K562 (cell line): ENCODE measurements at regions not wholly inside any gene's neighbourhood (a gene's known extent, or its start where the extent isn't known, plus 50 kb on each side); places are given as distances from the start of the nearest gene placed in this dataset.

Source experiments
- FOXA3 ChIP-seq, 2 experiments: fragments of 450-650 bp in 1 of 2; sonication (generic) in 1 of 2; formaldehyde crosslinking; IDR thresholded peaks in 1 of 2; conservative IDR thresholded peaks in 1 of 2; 2 replicates each; pipeline versions ENCODE4 v1.4.0 to v1.8.0; 2020 to 2022; ENCODE audit warnings: mild to moderate bottlenecking in 2 of 2, missing genetic modification reagents in 1 of 2
- GABPA ChIP-seq: fragments of 200-800 bp; sonication (Bioruptor generic); conservative IDR thresholded peaks from 2 replicates; pipeline ENCODE4 v1.6.1; 2016; ENCODE audit warnings: low read depth, missing genetic modification characterization, missing compliant biosample characterization
- GABPB2 ChIP-seq: fragments of 250-450 bp; sonication (Bioruptor Pico); conservative IDR thresholded peaks from 2 replicates; pipeline ENCODE4 v1.5.1; 2021; ENCODE audit warnings: mild to moderate bottlenecking
- NFYB ChIP-seq: IDR thresholded peaks from 2 replicates; pipeline ENCODE4 v1.6.1; 2011; ENCODE audit warnings: mild to moderate bottlenecking, moderate library complexity; ENCODE audit not compliant: insufficient read length; ENCODE audit errors: extremely low read depth
- NR2C2 ChIP-seq, 2 experiments: fragments of 200-800 bp in 1 of 2; sonication (Bioruptor generic) in 1 of 2; sonication (generic) in 1 of 2; formaldehyde crosslinking in 1 of 2; IDR thresholded peaks; 2 replicates each; pipeline versions ENCODE4 v1.6.1 to v1.8.0; 2016 to 2022; ENCODE audit warnings: mild to moderate bottlenecking in 1 of 2, missing compliant biosample characterization in 1 of 2, missing genetic modification characterization in 1 of 2, missing genetic modification reagents in 1 of 2
- RBBP5 ChIP-seq: fragments of 200-600 bp; sonication (generic); IDR thresholded peaks from 2 replicates; pipeline ENCODE4 v1.6.1; 2012; ENCODE audit warnings: borderline replicate concordance, mild to moderate bottlenecking, low read length, control low read depth, inconsistent platforms; ENCODE audit not compliant: insufficient read depth, poor library complexity, severe bottlenecking
- ZFP36 ChIP-seq: fragments of 150-350 bp; IDR thresholded peaks from 2 replicates; pipeline ENCODE4 v1.6.1; 2018; ENCODE audit warnings: low read length, low read depth; ENCODE audit not compliant: partially characterized antibody
- ZHX1 ChIP-seq: fragments of 150-350 bp; conservative IDR thresholded peaks from 2 replicates; pipeline ENCODE4 v1.6.1; 2014; ENCODE audit warnings: low read length
- ZNF134 ChIP-seq: fragments of 250-450 bp; sonication (Bioruptor Pico); conservative IDR thresholded peaks from 2 replicates; pipeline ENCODE4 v1.4.0; 2020
- ZNF212 ChIP-seq: fragments of 450-650 bp; formaldehyde crosslinking; IDR thresholded peaks from 2 replicates; pipeline ENCODE4 v1.4.0; 2020; ENCODE audit warnings: mild to moderate bottlenecking
- TF ChIP-seq, protein P1 (sequence below): fragments of 250-450 bp; sonication (Bioruptor Pico); IDR thresholded peaks from 2 replicates; pipeline ENCODE4 v1.5.0; 2021
- TF ChIP-seq, protein P2 (sequence below), 2 experiments: fragments of 450-650 bp in 1 of 2; sonication (generic) in 1 of 2; formaldehyde crosslinking in 1 of 2; IDR thresholded peaks; 2 replicates each; pipeline versions ENCODE4 v1.7.1 to v1.9.0; 2016 to 2022; ENCODE audit warnings: inconsistent platforms in 1 of 2, mild to moderate bottlenecking in 1 of 2, missing genetic modification reagents in 1 of 2

DNA sequence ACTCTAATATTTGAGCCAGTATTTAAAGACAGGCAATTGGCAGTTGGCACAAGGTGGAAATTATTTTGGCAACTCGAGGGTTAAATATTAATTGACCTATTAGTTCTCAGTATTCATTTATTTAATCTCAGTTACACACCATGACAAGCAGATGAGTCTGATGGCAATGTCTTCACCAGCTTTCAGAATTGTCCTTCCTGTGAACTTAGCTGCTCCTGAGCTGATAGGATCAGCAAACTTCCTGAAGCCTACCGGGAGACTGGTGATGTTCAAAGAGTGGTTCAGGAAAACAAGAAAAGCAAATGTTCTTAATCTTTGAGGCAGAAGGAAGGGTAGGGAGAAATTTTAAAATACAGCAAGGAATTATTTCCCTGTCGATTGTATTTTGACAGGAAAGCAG, 522.2 kb downstream of the SOX2 start (continued):
- TF ChIP-seq ZFP36 (no peak), RBBP5 (no peak), ZNF212 (CRISPR knock-in tag) (no peak), FOXA3 (CRISPR knock-in tag; conservative IDR thresholded peaks at IDR 0.05 in 1 of 2, IDR thresholded peaks at IDR 0.05 in 1 of 2) (peak in 1 of 2 experiments; percentile 92; a peak in 2 of 4 replicates), NFYB (no peak), NR2C2 (CRISPR knock-in tag; IDR thresholded peaks at IDR 0.05) (no peak), NR2C2 (tag; IDR thresholded peaks at IDR 0.05) (0 out of 2 replicates have a peak, but pooled peaks have one; percentile 23), GABPB2 (no peak), ZHX1 (no peak), ZNF134 (CRISPR knock-in tag) (no peak), GABPA (tag) (peak; percentile 56)
- TF ChIP-seq, protein P1, sequence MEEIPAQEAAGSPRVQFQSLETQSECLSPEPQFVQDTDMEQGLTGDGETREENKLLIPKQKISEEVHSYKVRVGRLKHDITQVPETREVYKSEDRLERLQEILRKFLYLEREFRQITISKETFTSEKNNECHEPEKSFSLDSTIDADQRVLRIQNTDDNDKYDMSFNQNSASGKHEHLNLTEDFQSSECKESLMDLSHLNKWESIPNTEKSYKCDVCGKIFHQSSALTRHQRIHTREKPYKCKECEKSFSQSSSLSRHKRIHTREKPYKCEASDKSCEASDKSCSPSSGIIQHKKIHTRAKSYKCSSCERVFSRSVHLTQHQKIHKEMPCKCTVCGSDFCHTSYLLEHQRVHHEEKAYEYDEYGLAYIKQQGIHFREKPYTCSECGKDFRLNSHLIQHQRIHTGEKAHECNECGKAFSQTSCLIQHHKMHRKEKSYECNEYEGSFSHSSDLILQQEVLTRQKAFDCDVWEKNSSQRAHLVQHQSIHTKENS (CRISPR knock-in tag), result no peak
- TF ChIP-seq, protein P2, sequence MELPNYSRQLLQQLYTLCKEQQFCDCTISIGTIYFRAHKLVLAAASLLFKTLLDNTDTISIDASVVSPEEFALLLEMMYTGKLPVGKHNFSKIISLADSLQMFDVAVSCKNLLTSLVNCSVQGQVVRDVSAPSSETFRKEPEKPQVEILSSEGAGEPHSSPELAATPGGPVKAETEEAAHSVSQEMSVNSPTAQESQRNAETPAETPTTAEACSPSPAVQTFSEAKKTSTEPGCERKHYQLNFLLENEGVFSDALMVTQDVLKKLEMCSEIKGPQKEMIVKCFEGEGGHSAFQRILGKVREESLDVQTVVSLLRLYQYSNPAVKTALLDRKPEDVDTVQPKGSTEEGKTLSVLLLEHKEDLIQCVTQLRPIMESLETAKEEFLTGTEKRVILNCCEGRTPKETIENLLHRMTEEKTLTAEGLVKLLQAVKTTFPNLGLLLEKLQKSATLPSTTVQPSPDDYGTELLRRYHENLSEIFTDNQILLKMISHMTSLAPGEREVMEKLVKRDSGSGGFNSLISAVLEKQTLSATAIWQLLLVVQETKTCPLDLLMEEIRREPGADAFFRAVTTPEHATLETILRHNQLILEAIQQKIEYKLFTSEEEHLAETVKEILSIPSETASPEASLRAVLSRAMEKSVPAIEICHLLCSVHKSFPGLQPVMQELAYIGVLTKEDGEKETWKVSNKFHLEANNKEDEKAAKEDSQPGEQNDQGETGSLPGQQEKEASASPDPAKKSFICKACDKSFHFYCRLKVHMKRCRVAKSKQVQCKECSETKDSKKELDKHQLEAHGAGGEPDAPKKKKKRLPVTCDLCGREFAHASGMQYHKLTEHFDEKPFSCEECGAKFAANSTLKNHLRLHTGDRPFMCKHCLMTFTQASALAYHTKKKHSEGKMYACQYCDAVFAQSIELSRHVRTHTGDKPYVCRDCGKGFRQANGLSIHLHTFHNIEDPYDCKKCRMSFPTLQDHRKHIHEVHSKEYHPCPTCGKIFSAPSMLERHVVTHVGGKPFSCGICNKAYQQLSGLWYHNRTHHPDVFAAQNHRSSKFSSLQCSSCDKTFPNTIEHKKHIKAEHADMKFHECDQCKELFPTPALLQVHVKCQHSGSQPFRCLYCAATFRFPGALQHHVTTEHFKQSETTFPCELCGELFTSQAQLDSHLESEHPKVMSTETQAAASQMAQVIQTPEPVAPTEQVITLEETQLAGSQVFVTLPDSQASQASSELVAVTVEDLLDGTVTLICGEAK (IDR thresholded peaks at IDR 0.05), result 0 out of 2 replicates have a peak, but pooled peaks have one; percentile 38
- TF ChIP-seq, protein P2 (CRISPR knock-in tag; IDR thresholded peaks at IDR 0.05), result no peak
